Loucy (cell line): ENCODE measurements at regions not wholly inside any gene's neighbourhood (a gene's known extent, or its start where the extent isn't known, plus 50 kb on each side); places are given as distances from the start of the nearest gene placed in this dataset.

Experiments
- EZH2phosphoT487 ChIP-seq: fragments of 200-600 bp; IDR thresholded peaks from 2 replicates; pipeline ENCODE4 v1.6.1; 2018; ENCODE audit warnings: antibody characterized with exemption, mild to moderate bottlenecking, moderate library complexity, borderline replicate concordance
- TF ChIP-seq, protein P1 (sequence below): fragments of 200-600 bp; sonication (generic); conservative IDR thresholded peaks from 2 replicates; pipeline ENCODE4 v1.5.1; 2014; ENCODE audit warnings: mild to moderate bottlenecking, antibody characterized with exemption, low read length

DNA sequence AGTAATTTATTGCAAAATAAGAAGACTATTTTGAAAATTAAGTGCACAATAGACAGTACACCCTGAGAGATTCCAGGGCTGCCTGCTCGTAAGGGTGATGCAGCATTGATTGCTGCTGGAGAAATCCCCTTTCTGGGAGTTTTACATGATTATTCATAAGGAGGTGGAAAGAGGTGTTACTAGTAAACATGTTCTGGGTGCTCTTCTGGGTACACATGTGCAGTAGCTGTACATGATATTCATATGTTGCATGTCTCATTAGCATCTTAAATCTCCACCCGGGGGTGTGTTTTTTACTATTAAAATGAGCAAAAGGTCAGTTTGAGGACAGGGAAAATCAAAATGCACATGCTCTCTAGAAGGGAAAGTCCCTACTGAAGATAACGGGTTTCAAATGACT, 264.8 kb downstream of the CDK5RAP2 start:
- TF ChIP-seq, protein P1, sequence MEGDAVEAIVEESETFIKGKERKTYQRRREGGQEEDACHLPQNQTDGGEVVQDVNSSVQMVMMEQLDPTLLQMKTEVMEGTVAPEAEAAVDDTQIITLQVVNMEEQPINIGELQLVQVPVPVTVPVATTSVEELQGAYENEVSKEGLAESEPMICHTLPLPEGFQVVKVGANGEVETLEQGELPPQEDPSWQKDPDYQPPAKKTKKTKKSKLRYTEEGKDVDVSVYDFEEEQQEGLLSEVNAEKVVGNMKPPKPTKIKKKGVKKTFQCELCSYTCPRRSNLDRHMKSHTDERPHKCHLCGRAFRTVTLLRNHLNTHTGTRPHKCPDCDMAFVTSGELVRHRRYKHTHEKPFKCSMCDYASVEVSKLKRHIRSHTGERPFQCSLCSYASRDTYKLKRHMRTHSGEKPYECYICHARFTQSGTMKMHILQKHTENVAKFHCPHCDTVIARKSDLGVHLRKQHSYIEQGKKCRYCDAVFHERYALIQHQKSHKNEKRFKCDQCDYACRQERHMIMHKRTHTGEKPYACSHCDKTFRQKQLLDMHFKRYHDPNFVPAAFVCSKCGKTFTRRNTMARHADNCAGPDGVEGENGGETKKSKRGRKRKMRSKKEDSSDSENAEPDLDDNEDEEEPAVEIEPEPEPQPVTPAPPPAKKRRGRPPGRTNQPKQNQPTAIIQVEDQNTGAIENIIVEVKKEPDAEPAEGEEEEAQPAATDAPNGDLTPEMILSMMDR = no peak
- TF ChIP-seq EZH2phosphoT487 = no peak
